ENCODE measurements at regions not wholly inside any gene's neighbourhood (a gene's known extent, or its start where the extent isn't known, plus 50 kb on each side); places are given as distances from the start of the nearest gene placed in this dataset.

DNA sequence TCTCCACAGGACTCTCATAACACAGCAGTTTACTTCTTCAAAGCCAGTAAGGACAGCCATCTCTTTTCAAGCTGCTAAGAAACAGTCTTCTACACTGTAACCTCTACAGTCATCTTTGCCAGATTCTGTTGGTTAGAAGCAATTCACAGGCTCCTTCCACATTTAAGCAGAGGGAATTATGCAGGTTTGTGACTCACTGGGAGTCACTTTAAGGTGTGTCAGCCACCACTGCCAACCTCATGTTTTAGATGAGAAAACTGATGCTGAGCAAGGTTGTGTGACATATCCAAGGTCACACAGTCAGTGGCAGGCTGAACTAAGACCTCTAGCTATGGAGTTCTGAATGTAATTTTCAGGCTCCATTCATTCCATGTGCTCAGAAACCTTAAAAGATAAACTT is 143.5 kb downstream of the QDPR start:
- no TSS peak for BruUV-seq (replicated peaks)
- Histone ChIP-seq H3K4me3 (replicated peaks in 1 of 3; ENCODE audit: insufficient read depth in 1 of 3, low read depth in 1 of 3, low read length in 3 of 3) (no peak overlapping the region), H3K9me3 (replicated peaks; ENCODE audit: control insufficient read depth, insufficient read depth, low read length) (no peaks in the 10 kb centered on the region), H3K79me2 (ENCODE audit: control insufficient read depth, insufficient read depth, low read length) (no peaks in the 10 kb centered on the region), H3K36me3 (ENCODE audit: control insufficient read depth in 2 of 2, extremely low read depth in 1 of 2, insufficient read depth in 2 of 2, low read length in 2 of 2) (no peaks in the 10 kb centered on the region), H3K9me1 (replicated peaks; ENCODE audit: control insufficient read depth, extremely low read depth, insufficient read depth, low read length) (no peaks in the 10 kb centered on the region), H3K9ac (replicated peaks; ENCODE audit: extremely low read depth, insufficient read depth, low read length) (no peak overlapping the region), H4K20me1 (replicated peaks; ENCODE audit: control insufficient read depth, extremely low read depth, insufficient read depth, low read length) (no peaks in the 10 kb centered on the region), H3K4me1 (ENCODE audit: control insufficient read depth, extremely low read depth, insufficient read depth, low read length) (no peaks in the 10 kb centered on the region), H3K27ac (ENCODE audit: insufficient read depth, low read depth, low read length) (no peak overlapping the region), H3K4me2 (ENCODE audit: insufficient read depth, low read length) (no peak overlapping the region), H3K27me3 (ENCODE audit: control insufficient read depth in 2 of 2, insufficient read depth in 2 of 2, low read length in 2 of 2) (peaks cover 0 to 3% of the 10 kb centered on the region in 2 experiments), H2AFZ (ENCODE audit: low read depth, low read length) (no peak overlapping the region)
- FAIRE-seq (no peak), DNase-seq (ENCODE audit: low read depth, low spot score) (no peak)
- TF ChIP-seq, protein P1, sequence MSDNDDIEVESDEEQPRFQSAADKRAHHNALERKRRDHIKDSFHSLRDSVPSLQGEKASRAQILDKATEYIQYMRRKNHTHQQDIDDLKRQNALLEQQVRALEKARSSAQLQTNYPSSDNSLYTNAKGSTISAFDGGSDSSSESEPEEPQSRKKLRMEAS (IDR thresholded peaks at IDR 0.05; ENCODE audit: insufficient read depth, insufficient read length) = no peak
- TF ChIP-seq, protein P2, sequence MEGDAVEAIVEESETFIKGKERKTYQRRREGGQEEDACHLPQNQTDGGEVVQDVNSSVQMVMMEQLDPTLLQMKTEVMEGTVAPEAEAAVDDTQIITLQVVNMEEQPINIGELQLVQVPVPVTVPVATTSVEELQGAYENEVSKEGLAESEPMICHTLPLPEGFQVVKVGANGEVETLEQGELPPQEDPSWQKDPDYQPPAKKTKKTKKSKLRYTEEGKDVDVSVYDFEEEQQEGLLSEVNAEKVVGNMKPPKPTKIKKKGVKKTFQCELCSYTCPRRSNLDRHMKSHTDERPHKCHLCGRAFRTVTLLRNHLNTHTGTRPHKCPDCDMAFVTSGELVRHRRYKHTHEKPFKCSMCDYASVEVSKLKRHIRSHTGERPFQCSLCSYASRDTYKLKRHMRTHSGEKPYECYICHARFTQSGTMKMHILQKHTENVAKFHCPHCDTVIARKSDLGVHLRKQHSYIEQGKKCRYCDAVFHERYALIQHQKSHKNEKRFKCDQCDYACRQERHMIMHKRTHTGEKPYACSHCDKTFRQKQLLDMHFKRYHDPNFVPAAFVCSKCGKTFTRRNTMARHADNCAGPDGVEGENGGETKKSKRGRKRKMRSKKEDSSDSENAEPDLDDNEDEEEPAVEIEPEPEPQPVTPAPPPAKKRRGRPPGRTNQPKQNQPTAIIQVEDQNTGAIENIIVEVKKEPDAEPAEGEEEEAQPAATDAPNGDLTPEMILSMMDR (IDR thresholded peaks at IDR 0.05; ENCODE audit: extremely low read depth in 1 of 2, insufficient read depth in 1 of 2, low read depth in 1 of 2, low read length in 2 of 2) = no peak
- no peak for TF ChIP-seq EZH2 (IDR thresholded peaks at IDR 0.05; ENCODE audit: borderline replicate concordance, low read depth, low read length, severe bottlenecking)
- TF ChIP-seq POLR2AphosphoS5 (IDR thresholded peaks at IDR 0.05; ENCODE audit: insufficient read depth, low read depth, low read length) = no peak
- CTCF ChIA-PET = no interaction called here
- intact Hi-C loops (cut with micrococcal nuclease) = no loop called here
- dilution Hi-C loops (cut with MboI; ENCODE audit: extremely low pct_ligation_motif_present, low sequenced_read_pairs) = no loop called here
- POLR2A ChIA-PET = no interaction called here

DNA sequence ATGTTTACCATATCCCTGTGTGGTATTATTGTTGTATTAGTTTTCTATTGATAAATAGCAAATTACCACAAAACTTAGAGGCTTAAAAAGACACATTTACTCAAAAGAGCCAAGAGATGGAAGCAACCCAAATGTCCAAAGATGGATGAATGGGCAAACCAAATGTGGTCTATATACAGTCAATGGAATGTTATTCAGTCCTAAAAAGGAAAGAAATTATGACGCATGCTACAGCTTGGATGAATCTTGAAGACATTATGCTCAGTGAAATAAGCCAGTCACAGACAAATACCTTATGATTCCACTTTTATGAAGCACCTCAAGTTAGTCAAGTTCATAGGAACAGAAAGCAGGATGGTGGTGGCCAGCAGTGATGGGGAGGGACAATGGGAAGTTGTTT is 144.7 kb downstream of the QDPR start:
- H3K9me1 ChIP-seq (replicated peaks; ENCODE audit: control insufficient read depth, extremely low read depth, insufficient read depth, low read length) = no peaks in the 10 kb centered on the region
- CTCF ChIA-PET = interaction anchor here (1.5 kb wide), 1 partner anchor 12 kb away, joined by 3 read pairs; no protein-coding TSS in a partner anchor

More for the DNA sequence above, 144.7 kb downstream of the QDPR start:
- FAIRE-seq (no peak), DNase-seq (ENCODE audit: low read depth, low spot score) (no peak)
- Histone ChIP-seq H3K9me3 (replicated peaks; ENCODE audit: control insufficient read depth, insufficient read depth, low read length) (no peaks in the 10 kb centered on the region), H3K79me2 (ENCODE audit: control insufficient read depth, insufficient read depth, low read length) (no peaks in the 10 kb centered on the region), H3K4me3 (replicated peaks in 1 of 3; ENCODE audit: insufficient read depth in 1 of 3, low read depth in 1 of 3, low read length in 3 of 3) (no peak overlapping the region), H3K27ac (ENCODE audit: insufficient read depth, low read depth, low read length) (no peak overlapping the region), H3K4me1 (ENCODE audit: control insufficient read depth, extremely low read depth, insufficient read depth, low read length) (no peaks in the 10 kb centered on the region), H3K4me2 (ENCODE audit: insufficient read depth, low read length) (no peak overlapping the region), H3K36me3 (ENCODE audit: control insufficient read depth in 2 of 2, extremely low read depth in 1 of 2, insufficient read depth in 2 of 2, low read length in 2 of 2) (no peaks in the 10 kb centered on the region), H2AFZ (ENCODE audit: low read depth, low read length) (no peak overlapping the region), H4K20me1 (replicated peaks; ENCODE audit: control insufficient read depth, extremely low read depth, insufficient read depth, low read length) (no peaks in the 10 kb centered on the region), H3K27me3 (ENCODE audit: control insufficient read depth in 2 of 2, insufficient read depth in 2 of 2, low read length in 2 of 2) (peaks cover 0 to 3% of the 10 kb centered on the region in 2 experiments), H3K9ac (replicated peaks; ENCODE audit: extremely low read depth, insufficient read depth, low read length) (no peak overlapping the region)
- no TSS peak for BruUV-seq (replicated peaks)
- intact Hi-C loops (cut with micrococcal nuclease) (no loop called here), dilution Hi-C loops (cut with MboI; ENCODE audit: extremely low pct_ligation_motif_present, low sequenced_read_pairs) (no loop called here)
- TF ChIP-seq POLR2A (IDR thresholded peaks at IDR 0.05; ENCODE audit: low read depth, low read length) = no peak
- TF ChIP-seq, protein P1 (IDR thresholded peaks at IDR 0.05; ENCODE audit: insufficient read depth, insufficient read length) = no peak
- TF ChIP-seq JUN (IDR thresholded peaks at IDR 0.05; ENCODE audit: borderline replicate concordance, insufficient read depth, insufficient read length, low read depth) = no peak
- TF ChIP-seq MYC (IDR thresholded peaks at IDR 0.05; ENCODE audit: low read depth, low read length) = no peak
- no peak for TF ChIP-seq POLR2AphosphoS5 (IDR thresholded peaks at IDR 0.05; ENCODE audit: insufficient read depth, low read depth, low read length)
- TF ChIP-seq EZH2 (IDR thresholded peaks at IDR 0.05; ENCODE audit: borderline replicate concordance, low read depth, low read length, severe bottlenecking) = no peak
- POLR2A ChIA-PET = no interaction called here
